NCI-H1694 (cell line): ENCODE measurements at regions not wholly inside any gene's neighbourhood (a gene's known extent, or its start where the extent isn't known, plus 50 kb on each side); places are given as distances from the start of the nearest gene placed in this dataset.

ENCODE experiments used
- DNase-seq: peaks from one replicate; lab custom pipeline; 2025; lab: John Stamatoyannopoulos, UW

DNA sequence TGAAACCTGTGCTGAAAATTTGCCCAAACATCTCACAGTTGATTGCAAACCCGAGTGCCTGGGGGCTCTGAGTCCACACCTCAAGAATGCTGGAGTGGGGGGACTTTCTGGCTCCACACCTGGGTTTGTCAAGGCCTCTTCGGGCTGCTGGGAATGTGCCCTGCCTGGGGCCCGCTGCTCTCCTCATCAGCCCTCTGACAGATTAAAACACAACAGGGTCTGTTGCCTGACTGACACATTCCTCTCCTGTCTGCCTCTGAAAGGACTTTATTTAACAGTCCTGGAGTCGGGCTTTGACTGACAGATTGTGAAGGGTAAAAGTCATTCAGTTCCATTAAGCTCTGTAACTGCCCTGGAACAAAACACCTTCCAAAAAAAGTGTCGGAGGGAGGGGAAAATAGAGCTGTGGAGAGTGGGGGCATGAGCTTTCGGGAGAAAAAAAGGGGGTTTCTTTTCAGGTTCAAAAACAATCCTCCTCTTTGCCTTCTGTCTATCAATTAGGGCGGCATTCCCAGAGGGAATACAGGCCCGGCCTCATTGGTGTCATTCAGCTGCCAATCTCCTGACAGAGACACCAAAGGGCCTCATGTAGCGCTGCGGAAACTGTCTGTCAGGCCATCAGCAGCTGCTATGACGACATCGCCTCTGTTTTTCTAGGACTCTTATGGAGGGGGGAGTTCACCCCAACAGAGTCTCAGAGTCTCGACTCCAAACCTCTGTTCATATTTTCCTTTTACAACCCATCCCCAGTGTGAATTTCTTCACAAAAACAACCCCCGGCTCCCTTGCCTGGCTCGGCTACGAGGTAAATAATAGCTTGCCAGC, 398.8 kb upstream of the NFE2L3 start:
- no peak for DNase-seq

DNA sequence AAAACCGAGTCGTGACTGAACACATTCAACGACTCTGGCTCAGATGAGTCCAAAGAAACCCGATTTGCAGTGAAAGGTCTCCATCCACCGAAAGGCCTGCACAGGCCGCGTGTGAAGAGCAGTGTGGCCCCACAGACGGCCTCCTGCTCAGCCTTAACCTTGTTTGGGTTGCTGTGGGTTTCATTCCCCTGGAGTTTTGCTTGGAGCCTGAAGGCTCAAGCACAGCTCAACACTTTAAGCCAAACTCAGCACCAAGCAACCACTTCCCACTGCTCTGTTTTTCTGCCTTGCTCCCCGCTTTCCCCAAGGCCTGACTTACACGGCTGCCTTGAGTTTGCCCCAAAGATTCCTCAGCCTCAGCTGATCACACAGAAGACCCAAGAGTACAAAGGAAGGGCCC, 398.2 kb upstream of the NFE2L3 start:
- DNase-seq: no peak

- DNase-seq: no peak
Observed at GRCh38 chr7:25754333-25754732, 397.7 kb upstream of the NFE2L3 start.

DNA sequence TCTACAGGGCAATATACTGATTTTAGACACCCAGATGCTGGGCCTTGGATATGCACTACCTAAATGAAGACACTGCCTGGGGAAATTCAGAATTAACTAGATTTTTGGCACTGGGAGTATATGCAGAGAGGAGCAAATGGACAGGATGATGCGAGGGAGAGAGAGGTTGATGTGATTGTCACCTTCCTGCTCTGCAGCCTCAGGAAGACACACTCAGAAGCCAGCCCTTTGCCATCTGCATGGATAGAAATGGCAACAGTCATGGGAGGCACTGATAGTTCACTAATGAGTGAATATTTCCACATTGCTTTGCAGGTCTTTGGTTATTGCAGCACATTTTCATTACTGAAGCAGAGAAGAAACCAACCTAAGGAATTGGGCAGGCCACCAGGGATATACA, 397.2 kb upstream of the NFE2L3 start:
- no peak for DNase-seq

DNA sequence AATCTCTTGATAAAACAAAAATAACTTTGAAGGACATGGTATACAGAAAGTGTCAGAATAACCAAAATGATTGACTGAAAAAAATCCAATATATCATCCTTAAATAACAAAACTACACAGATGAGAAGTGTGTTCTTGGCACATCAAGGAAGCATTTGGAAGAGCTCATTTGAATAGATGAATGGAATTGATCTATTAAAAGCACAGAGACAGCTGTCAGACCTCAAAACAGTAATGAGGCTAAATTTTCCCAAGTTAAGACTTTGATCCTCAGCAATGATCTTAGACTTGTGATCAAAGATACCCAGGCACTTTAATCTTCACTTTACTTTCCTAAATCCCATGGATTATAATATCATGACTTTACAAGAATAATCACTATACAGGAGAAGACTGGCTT, 395.4 kb upstream of the NFE2L3 start:
- no peak for DNase-seq

DNA sequence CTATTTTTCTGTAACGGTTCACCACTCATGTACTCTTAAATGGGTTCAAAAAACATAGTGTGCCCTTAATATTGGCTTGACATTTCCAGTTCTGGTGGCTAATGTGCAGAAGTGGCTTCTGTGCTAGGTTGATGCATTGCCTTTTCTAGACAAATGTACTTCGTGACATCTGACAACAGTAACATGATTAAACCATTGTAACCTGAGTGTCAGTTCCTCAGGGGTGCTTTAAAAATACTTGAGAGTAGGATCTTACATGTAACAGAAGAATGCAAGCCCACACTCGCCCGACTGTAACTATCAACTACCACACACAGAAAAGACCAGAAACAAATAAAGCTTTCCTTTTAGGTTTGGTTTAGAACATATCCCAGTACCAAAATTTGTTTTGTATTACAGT, 393.4 kb upstream of the NFE2L3 start:
- no peak for DNase-seq

DNA sequence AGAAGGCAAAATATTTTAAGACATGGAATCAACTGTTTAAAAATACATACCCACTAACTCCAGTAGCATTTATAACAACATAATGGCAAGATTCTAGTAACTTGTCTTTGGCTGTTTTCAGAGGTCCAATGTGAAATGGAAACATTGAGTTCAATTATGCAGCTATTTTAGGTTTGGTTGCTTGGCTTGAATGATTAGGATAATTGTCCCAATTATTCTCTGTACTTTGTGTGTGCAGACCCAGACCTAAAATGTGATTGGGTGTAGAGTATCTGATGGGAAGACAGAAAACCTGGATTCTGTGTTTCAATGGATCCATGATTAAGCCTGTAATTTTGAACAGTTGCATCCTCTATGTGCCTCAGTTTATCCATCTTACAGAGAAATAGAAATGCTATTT, 392.7 kb upstream of the NFE2L3 start:
- no peak for DNase-seq

- no peak for DNase-seq
Observed at GRCh38 chr7:25759748-25760147, 392.2 kb upstream of the NFE2L3 start.

DNA sequence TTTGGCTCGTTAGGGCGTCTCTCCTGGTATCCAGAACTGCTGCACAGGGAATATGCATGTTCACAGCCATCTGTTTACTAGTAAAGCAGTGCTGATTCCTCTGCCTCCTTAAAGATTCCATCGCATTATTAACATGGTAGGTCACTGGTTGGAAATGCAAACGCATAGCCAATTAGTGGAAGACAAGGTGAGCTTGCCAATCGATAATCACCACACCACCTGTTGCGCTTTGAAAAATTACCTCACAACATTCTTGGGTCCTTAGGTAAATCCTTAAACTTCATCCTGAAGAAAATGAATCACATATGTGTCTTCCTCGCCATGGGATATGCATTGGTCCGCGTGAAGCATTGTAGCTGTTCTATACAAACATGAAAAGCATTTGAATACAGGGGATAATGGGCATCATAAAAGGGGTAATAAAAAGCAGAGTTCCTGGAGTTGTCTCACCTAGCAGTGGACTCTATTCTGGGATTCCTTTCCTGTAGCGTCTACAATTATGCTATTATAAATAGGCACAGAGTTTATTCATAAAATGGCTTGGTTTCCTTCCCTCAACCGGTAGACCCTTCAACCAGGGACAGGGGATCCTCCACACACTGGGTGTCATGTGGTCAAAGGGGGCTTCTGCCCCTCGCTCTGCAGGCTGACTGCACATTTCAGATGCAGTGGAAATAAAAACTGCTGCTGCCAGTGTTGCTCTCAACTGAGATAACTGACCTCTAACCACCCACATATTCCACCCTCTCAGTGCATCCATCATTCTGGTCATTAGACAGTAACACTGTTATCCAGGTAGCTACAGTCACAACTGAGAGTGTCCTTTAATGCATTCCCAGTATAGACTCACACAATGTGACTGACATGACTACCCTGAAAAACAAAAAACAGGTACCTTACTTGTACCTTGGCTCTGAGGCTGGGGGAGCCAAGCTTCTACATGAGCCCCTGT, 389.2 kb upstream of the NFE2L3 start:
- no peak for DNase-seq

DNA sequence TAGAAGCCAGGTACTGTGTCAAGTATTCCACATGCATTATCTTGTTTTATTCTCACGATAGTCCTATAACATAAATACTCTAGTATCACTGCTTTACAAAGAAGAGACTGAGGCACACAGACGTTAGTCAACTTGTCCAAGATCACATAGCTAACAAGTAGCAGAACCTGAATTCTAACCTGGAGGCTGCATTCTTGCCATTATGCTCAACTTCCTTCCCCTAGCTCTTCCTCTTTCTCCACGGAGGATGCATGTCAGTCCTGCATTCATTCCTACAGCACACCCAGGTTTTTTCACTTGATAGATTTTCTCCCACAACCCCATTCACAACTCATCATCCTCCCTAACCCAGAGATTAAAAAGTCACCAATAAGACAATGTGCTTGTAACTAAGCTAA, 388.5 kb upstream of the NFE2L3 start:
- DNase-seq: no peak

DNA sequence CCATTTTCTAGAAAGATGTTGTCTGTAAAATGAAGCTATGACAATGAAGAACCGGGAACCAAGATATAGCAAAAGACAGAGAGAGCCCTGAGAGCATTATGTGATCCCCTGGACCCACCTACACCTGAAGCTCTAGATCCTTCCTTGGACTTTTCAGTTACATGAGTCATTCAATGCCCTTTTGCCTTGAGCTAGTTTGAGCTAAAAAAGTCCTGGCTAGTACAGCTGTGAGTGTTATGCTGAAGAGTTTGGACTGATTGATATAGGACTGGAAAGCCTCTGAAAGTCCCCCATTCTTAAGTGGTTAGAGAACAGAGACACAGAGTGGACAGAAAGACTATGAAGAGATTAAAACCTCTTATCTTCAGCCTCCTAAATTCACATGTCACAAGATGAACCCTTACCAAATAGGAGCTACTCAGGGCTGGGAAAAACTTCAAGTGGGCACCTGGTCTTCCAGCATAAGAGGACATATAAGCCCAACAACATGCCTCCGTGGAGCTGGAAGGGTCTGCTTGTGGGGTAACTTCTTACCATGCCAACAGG, 386.8 kb upstream of the NFE2L3 start:
- DNase-seq: no peak

DNA sequence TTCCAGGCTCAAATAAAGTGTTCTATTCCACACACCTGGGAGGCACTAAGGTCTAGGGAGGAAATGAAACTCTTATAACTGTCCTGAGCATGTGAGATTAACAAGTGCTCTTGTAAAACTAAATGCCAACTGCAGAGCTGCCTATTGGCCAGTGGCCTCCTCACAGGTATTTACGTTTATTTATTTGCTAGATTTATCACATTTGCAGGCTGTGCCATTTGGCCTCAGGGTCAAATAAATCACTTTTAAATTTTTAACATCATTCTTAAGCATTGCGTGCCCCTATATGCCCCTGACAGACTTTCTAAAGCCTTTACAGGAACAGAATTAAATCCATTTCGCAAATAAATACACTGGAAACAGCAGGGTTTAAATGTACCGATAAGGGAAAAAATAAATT, 381.8 kb upstream of the NFE2L3 start:
- DNase-seq: no peak

DNA sequence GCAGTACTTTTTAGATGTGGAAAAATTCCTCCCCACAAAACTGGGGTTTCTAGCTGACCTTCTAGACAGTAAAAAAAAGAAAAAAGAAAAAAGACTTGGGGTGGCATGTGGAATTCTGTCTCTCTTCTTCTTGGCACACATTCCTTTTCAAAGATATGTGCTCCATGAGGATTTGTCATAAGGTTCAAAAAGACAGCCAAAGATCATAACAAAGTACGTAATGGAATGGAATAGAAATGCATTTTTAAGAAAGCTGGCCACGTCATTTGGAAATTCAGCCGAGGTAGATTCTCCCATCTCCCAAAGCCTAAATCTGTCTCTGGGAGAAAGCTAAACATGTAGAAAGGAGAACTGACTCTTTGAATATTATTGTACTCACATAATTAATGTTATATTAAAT, 381.3 kb upstream of the NFE2L3 start:
- no peak for DNase-seq

DNA sequence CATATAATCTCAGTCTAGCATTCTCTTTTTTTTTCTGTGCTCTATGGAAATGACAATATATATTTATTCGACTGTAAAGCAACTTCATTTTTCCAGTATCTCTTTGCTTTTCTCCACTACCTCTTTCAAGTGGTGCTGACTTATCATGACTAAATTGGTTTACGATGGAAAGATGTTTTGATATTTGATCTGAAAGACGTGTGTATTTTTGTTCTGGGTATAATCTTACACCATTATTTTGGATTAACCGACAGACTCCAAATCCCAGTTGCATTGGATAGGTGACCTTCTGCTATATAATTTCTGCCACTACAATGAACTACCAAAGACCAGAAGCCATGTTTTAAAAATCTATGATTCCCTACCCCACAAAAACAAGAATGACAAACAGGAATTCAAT, 380.5 kb upstream of the NFE2L3 start:
- DNase-seq: no peak

DNA sequence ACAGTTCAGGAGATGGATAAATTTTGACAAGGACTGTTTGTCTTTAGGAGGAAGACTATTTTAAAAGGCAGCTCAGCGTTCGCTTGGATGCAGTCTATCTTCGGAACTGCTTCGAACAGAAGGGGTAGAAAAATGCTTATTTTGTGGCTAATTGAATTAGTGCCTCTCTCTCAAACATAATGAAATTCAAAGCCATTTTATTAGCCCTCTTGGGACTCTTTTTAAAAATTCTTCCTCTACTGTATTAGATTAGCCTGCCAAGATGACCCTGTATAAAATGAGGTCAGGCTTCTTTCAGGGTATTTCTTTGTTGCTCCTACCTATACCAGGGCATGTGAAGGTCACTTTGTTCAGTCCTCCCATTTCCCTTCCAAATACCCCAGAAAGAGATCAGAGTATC, 379.2 kb upstream of the NFE2L3 start:
- DNase-seq: no peak

DNA sequence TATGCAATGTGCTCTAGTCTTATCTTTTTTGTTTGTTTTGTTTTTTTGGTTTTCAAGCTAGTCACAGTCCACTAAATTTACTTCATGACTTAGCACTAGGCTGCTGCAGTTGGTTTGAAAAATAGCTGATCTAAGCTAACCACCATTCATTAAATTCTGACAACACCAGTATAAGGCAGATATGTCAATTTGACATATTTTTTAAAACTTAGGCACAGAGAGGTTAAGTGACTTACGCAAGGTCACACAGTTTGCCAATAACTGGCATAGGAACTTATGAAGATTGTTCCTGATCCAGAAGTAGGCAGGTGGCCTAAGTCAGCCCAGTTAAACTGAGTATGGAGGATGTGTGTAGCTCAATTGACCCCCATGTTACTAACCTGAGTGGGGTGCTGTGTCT, 377.3 kb upstream of the NFE2L3 start:
- no peak for DNase-seq

DNA sequence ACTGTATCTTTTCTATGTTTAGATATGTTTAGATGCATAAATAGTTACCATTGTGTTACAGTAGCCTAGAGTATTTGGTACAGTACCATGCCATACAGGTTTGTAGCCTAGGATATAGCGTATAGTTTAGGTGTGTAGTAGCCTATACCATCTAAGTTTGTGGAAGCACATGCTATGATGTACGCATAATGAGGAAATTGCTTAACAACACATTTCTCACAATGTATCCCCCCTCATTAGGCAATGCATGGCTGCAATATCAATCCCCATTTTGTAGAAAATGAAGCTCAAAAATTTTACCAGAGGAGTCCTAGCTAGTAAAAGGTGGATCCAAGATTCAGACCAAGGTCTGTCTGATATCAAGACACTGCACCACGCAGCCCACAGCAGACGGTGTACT, 376.4 kb upstream of the NFE2L3 start:
- no peak for DNase-seq

DNA sequence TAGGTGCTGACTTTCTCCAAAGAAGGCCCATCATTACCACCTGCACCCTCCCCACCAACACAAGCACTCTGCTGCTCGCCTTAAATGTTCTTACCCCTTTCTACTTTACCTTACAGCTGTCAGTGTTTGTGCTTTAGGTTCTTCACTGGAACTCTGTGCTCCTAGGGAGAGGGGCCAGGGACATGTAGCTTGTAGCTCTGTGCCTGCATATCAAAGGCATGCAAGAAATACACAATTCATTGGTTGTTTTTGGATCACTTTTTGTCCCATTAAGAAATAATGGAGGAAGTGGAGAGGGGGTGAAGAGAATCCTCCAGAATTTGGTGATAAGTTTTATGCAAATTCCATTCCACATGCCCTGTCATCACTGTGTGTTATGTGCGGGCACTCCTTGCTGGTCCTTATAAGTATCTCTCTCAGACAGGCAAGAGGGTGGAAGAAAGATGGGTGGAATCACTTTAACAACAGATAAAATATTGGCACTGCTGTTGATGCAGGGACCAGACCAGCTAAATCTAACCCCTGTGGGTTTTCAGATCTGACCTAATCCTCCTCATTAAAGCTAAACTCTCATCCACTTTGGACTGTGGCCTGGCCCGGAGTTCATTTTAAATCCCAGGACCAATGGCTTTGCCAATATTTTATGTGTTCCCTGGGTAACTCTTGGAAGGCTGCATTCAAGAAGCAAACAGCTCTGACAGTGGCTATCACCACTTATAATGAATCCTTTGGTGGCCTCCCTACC, 375.8 kb upstream of the NFE2L3 start:
- DNase-seq: no peak

DNA sequence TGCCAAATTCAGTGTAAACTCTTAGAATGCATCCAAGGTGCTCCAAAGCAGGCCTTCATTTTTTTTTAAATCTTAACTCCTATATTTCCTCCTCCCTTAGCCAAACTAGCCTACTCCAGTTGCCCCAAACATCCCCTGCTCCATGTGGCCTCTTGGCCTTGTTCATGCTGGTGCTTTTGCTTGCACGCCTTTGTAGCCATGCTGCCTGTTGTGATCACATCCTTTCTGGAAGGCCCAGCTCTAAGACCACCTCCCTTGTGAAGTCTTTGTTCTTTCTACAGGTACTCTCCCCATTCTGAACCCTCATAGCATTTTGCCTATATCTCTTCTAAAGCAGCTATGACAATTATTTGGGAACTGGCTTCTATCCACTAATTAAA, 375.3 kb upstream of the NFE2L3 start:
- no peak for DNase-seq

DNA sequence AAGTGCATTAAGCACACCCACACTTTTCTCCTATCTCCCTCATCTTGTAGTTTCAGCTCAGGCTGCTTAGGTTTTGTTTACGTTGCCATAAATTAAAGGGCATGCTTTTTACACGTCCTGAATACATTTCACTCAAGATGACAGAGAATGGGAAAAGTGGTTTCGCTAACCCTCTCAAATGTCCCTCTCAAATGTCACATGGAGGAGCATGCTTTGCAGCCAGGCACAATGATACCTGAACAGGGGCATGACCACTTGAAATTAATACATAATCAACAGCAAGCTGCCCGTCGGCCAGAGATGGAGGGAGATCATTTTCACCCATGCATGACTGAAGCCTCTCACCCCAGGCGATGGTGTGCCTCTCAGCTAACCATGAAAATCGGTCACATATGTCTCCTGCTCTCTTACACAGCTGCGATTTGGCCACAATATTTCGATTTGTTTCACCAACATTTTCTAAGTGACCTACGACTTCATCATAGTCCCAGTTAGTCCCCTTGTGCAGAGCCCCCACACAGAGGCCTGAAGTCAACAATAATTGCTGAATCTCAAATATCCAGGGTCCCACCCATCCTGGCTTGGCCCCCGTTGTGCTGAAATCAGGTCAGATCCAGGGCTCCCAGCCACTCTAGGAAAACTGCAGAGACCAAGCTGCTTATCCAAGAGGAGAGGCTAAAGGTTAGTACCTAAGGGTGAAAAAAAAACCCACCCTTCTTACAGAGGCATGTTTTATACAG, 373.9 kb upstream of the NFE2L3 start:
- DNase-seq: no peak

- DNase-seq: no peak
Observed at GRCh38 chr7:25779002-25779546, 372.9 kb upstream of the NFE2L3 start.
